ENCODE measurements at regions not wholly inside any gene's neighbourhood (a gene's known extent, or its start where the extent isn't known, plus 50 kb on each side); places are given as distances from the start of the nearest gene placed in this dataset.

DNA sequence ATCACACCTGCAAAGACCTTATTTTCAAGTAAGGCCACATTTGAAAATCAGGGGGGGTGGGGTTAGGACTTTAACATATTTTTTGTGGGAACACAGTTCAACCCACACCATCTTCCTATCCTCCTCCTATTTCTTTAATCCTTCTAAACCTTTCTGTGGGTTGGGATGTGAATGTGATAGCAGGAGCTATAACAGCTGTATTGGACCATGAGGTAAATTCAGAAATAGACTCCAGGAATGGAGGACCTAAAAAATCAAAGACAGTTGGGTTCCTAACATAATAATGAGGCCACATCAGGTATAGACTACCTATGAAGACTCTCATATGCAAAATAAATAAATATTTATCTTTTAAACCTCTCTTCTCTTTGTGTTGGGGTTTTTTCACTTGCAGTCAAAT, 451.4 kb downstream of the XYLT1 start:
- TF ChIP-seq, protein P1, sequence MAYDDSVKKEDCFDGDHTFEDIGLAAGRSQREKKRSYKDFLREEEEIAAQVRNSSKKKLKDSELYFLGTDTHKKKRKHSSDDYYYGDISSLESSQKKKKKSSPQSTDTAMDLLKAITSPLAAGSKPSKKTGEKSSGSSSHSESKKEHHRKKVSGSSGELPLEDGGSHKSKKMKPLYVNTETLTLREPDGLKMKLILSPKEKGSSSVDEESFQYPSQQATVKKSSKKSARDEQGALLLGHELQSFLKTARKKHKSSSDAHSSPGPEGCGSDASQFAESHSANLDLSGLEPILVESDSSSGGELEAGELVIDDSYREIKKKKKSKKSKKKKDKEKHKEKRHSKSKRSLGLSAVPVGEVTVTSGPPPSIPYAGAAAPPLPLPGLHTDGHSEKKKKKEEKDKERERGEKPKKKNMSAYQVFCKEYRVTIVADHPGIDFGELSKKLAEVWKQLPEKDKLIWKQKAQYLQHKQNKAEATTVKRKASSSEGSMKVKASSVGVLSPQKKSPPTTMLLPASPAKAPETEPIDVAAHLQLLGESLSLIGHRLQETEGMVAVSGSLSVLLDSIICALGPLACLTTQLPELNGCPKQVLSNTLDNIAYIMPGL (CRISPR knock-in tag; IDR thresholded peaks at IDR 0.05; ENCODE audit: borderline replicate concordance): no peak
- TF ChIP-seq, protein P2, sequence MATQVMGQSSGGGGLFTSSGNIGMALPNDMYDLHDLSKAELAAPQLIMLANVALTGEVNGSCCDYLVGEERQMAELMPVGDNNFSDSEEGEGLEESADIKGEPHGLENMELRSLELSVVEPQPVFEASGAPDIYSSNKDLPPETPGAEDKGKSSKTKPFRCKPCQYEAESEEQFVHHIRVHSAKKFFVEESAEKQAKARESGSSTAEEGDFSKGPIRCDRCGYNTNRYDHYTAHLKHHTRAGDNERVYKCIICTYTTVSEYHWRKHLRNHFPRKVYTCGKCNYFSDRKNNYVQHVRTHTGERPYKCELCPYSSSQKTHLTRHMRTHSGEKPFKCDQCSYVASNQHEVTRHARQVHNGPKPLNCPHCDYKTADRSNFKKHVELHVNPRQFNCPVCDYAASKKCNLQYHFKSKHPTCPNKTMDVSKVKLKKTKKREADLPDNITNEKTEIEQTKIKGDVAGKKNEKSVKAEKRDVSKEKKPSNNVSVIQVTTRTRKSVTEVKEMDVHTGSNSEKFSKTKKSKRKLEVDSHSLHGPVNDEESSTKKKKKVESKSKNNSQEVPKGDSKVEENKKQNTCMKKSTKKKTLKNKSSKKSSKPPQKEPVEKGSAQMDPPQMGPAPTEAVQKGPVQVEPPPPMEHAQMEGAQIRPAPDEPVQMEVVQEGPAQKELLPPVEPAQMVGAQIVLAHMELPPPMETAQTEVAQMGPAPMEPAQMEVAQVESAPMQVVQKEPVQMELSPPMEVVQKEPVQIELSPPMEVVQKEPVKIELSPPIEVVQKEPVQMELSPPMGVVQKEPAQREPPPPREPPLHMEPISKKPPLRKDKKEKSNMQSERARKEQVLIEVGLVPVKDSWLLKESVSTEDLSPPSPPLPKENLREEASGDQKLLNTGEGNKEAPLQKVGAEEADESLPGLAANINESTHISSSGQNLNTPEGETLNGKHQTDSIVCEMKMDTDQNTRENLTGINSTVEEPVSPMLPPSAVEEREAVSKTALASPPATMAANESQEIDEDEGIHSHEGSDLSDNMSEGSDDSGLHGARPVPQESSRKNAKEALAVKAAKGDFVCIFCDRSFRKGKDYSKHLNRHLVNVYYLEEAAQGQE (IDR thresholded peaks at IDR 0.05): no peak
- TF ChIP-seq BHLHE40 (IDR thresholded peaks at IDR 0.05; ENCODE audit: low read depth, low read length) (no peak), PHF8 (IDR thresholded peaks at IDR 0.05; ENCODE audit: borderline replicate concordance, low read depth) (no peak), GATA3 (IDR thresholded peaks at IDR 0.05; ENCODE audit: borderline replicate concordance) (no peak), MYC (IDR thresholded peaks at IDR 0.05; ENCODE audit: borderline replicate concordance, low read length) (no peak), RARB (CRISPR knock-in tag; IDR thresholded peaks at IDR 0.05) (no peak), CHD2 (IDR thresholded peaks at IDR 0.05; ENCODE audit: low read length, partially characterized antibody) (no peak), POLR2AphosphoS2 (conservative IDR thresholded peaks at IDR 0.05; ENCODE audit: low read length) (no peak), MAZ (IDR thresholded peaks at IDR 0.05; ENCODE audit: borderline replicate concordance, low read depth, low read length) (no peak), EHF (CRISPR knock-in tag; IDR thresholded peaks at IDR 0.05) (no peak)
- TF ChIP-seq, protein P3, sequence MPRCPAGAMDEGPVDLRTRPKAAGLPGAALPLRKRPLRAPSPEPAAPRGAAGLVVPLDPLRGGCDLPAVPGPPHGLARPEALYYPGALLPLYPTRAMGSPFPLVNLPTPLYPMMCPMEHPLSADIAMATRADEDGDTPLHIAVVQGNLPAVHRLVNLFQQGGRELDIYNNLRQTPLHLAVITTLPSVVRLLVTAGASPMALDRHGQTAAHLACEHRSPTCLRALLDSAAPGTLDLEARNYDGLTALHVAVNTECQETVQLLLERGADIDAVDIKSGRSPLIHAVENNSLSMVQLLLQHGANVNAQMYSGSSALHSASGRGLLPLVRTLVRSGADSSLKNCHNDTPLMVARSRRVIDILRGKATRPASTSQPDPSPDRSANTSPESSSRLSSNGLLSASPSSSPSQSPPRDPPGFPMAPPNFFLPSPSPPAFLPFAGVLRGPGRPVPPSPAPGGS (IDR thresholded peaks at IDR 0.05): no peak
- TF ChIP-seq, protein P4, sequence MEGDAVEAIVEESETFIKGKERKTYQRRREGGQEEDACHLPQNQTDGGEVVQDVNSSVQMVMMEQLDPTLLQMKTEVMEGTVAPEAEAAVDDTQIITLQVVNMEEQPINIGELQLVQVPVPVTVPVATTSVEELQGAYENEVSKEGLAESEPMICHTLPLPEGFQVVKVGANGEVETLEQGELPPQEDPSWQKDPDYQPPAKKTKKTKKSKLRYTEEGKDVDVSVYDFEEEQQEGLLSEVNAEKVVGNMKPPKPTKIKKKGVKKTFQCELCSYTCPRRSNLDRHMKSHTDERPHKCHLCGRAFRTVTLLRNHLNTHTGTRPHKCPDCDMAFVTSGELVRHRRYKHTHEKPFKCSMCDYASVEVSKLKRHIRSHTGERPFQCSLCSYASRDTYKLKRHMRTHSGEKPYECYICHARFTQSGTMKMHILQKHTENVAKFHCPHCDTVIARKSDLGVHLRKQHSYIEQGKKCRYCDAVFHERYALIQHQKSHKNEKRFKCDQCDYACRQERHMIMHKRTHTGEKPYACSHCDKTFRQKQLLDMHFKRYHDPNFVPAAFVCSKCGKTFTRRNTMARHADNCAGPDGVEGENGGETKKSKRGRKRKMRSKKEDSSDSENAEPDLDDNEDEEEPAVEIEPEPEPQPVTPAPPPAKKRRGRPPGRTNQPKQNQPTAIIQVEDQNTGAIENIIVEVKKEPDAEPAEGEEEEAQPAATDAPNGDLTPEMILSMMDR (IDR thresholded peaks at IDR 0.05): no peak
- no peak for DNase-seq (ENCODE audit: low read depth in 1 of 2, low spot score in 1 of 2)

DNA sequence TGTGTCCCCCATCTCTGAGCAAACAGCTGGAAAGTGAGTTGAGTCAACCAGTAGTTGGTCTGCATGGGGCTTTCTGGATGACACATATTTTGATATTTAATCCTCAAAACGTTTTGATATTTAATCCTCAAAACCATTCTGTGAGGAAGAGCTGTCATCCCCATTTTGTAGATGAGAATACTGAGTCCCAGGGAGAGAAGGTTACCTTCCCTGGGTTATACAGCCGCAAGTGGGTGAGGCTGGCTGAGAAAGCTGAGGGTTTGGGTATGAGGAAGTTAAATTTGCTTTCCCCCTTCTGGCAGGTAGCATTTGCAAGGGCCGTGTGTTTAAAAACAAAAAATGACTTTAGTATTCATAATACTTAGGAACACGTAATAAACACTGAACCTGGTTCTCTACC, 447.2 kb downstream of the XYLT1 start:
- ChIA-PET CTCF (no interaction called here), POLR2A (no interaction called here)
- 27% methylated on average over 4 of the region's 4 CpGs for WGBS (ENCODE audit: missing lambda C conversion rate)
- no peak for DNase-seq (ENCODE audit: low read depth in 1 of 2, low spot score in 1 of 2)
- TF ChIP-seq, protein P1 (CRISPR knock-in tag; IDR thresholded peaks at IDR 0.05; ENCODE audit: borderline replicate concordance): no peak
- TF ChIP-seq KDM1A (IDR thresholded peaks at IDR 0.05; ENCODE audit: low read depth): no peak
- TF ChIP-seq POLR2A (IDR thresholded peaks at IDR 0.05; ENCODE audit: low read length): no peak
- no peak for TF ChIP-seq ZNF302 (CRISPR knock-in tag; IDR thresholded peaks at IDR 0.05)
- TF ChIP-seq HEYL (CRISPR knock-in tag; IDR thresholded peaks at IDR 0.05): no peak
- no peak for TF ChIP-seq POLR2AphosphoS2 (conservative IDR thresholded peaks at IDR 0.05; ENCODE audit: low read length)
- TF ChIP-seq MYC (IDR thresholded peaks at IDR 0.05; ENCODE audit: borderline replicate concordance, low read length): no peak
- H3K27ac ChIP-seq: no peak overlapping the region
- ATAC-seq: no peak
- no peaks in the 10 kb centered on the region for H3K4me1 ChIP-seq
- no peaks in the 10 kb centered on the region for H3K9me3 ChIP-seq
- no peak overlapping the region for H3K4me3 ChIP-seq
- no peak overlapping the region for H3K4me2 ChIP-seq
- FAIRE-seq: no peak

More for the DNA sequence above, 451.4 kb downstream of the XYLT1 start:
- ChIA-PET CTCF (no interaction called here), POLR2A (no interaction called here)
- H3K27ac ChIP-seq: no peak overlapping the region
- no peaks in the 10 kb centered on the region for H3K4me1 ChIP-seq
- FAIRE-seq (no peak), ATAC-seq (no peak)
- H3K9me3 ChIP-seq: 0 out of 3 replicates have a peak, but pooled peaks cover 4% of the 10 kb centered on the region
- no peak overlapping the region for H3K4me2 ChIP-seq
- H3K4me3 ChIP-seq: no peak overlapping the region
